ENCODE measurements at regions not wholly inside any gene's neighbourhood (a gene's known extent, or its start where the extent isn't known, plus 50 kb on each side); places are given as distances from the start of the nearest gene placed in this dataset.

DNA sequence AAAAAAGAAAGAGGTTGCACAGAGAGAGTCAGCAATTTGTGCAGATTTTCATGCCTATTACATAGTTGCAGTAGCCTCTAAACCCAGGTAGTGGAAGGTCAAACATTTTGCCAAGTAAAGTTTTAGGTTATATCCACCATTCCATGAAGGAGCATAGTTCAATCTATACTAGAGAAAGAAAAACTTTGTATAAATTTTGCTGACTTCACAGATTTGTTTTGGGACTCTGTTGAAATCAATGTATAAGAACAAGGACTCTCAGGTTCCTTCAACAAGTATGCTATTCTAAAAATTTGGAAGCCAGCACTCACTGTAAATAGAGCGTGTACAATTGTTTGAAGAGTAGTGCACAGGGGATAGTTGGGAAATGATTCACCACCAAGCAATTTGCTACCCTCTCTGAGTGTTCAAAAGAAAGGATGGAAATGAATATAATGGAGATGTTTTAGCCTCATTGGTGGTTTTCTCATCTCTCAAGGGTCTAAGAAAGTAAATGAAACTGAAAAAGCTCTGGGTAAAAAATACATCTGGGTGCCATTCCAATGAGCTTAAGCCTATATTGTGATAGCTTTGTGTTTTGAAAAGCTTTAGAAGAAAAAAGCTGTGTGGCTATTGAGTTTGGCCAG lies 508.4 kb upstream of the LUZP2 start:
- H3K4me3 ChIP-seq (ENCODE audit: low read length), result no peak overlapping the region
- DNase-seq (ENCODE audit: low read depth), result no peak
- TF ChIP-seq, protein P1, sequence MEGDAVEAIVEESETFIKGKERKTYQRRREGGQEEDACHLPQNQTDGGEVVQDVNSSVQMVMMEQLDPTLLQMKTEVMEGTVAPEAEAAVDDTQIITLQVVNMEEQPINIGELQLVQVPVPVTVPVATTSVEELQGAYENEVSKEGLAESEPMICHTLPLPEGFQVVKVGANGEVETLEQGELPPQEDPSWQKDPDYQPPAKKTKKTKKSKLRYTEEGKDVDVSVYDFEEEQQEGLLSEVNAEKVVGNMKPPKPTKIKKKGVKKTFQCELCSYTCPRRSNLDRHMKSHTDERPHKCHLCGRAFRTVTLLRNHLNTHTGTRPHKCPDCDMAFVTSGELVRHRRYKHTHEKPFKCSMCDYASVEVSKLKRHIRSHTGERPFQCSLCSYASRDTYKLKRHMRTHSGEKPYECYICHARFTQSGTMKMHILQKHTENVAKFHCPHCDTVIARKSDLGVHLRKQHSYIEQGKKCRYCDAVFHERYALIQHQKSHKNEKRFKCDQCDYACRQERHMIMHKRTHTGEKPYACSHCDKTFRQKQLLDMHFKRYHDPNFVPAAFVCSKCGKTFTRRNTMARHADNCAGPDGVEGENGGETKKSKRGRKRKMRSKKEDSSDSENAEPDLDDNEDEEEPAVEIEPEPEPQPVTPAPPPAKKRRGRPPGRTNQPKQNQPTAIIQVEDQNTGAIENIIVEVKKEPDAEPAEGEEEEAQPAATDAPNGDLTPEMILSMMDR (conservative IDR thresholded peaks at IDR 0.05; ENCODE audit: low read depth, low read length), result no peak

DNA sequence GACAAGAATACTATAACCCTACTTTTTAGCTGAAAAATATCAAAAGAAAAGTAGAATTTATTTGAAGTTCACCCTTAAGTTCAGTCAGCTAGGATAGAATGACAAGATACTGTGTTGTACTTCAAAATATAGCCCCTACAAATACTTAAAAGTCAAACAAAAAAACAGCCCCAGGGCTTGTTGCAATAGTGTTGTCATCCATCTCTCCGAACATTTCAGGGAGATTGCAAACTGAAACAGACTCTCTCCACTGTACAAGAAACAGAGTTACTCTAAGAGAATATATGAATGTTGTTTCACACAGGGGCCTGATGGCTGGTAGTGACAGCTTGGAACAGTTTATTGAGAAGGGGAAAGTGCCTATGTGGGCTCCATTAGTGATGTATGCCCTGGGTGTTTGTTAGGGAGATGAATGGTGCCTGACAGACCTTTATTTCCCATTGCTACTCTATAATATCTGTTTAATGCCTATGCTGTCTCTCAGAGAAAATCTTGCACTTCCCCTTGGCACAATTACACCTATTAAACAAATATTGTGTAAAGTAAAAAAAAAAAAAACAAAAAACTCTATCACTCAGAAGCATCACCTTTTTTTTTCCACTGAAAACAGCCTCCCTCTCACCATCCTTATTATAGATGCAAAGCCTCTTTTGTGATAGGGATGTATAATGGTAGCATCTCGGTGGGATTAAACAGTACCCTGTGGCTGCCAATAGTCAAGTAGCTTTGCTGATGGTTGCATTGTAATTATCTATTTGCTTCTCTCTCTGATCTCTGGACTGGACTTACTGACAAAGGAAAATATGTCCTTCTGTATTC lies 506.3 kb upstream of the LUZP2 start:
- no peak overlapping the region for H3K4me3 ChIP-seq (ENCODE audit: low read length)
- TF ChIP-seq, protein P1 (conservative IDR thresholded peaks at IDR 0.05; ENCODE audit: low read depth, low read length), result no peak
- no peak for DNase-seq (ENCODE audit: low read depth)

- H3K4me3 ChIP-seq (ENCODE audit: low read length), result no peak overlapping the region
- TF ChIP-seq, protein P1 (conservative IDR thresholded peaks at IDR 0.05; ENCODE audit: low read depth, low read length), result no peak
- DNase-seq (ENCODE audit: low read depth), result peak; percentile 70
These were observed 505.7 kb upstream of the LUZP2 start for GRCh38 chr11:23991165-23991539.

GRCh38 chr11:23995891-23996290 lies 501.0 kb upstream of the LUZP2 start:
- H3K4me3 ChIP-seq (ENCODE audit: low read length), result no peak overlapping the region
- TF ChIP-seq, protein P1 (conservative IDR thresholded peaks at IDR 0.05; ENCODE audit: low read depth, low read length), result no peak
- DNase-seq (ENCODE audit: low read depth), result peak; percentile 43

- no peak for DNase-seq (ENCODE audit: low read depth)
- H3K4me3 ChIP-seq (ENCODE audit: low read length), result no peak overlapping the region
- TF ChIP-seq, protein P1 (conservative IDR thresholded peaks at IDR 0.05; ENCODE audit: low read depth, low read length), result no peak
These were observed 499.5 kb upstream of the LUZP2 start for GRCh38 chr11:23997356-23997755.

DNA sequence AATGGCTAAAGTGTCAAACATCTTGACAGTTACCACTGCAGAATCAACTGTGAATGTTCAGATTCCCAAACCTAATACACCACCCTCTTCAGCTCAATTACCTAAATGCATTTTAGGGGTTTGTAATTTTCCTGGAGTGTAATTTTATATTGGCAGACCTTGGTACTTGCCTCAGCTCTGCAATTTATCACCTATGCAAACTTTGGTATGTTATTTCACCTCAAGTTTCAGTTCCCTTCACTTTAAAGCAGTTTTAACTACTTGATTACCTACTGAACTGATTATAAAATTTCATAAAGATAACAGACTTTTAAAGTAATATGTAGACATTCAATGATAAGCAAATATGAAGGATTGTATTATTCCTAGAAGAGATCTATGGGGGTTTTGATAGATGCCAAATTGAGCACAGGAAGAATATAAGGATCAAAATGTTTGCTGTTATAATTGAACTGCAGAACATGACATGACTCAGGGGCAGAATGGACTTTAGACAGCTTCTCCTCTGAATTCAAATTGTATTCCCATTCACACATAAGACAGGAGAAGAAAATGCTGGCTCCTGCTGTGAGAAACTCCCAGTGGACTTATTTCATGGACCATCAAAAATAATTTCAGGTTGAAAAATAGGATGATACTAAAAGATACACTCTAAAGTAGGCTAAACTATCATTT lies 491.5 kb upstream of the LUZP2 start:
- TF ChIP-seq, protein P1 (conservative IDR thresholded peaks at IDR 0.05; ENCODE audit: low read depth, low read length), result no peak
- DNase-seq (ENCODE audit: low read depth), result no peak
- no peak overlapping the region for H3K4me3 ChIP-seq (ENCODE audit: low read length)

Measured in retinal pigment epithelial cell (primary cell).